ENCODE measurements at regions not wholly inside any gene's neighbourhood (a gene's known extent, or its start where the extent isn't known, plus 50 kb on each side); places are given as distances from the start of the nearest gene placed in this dataset.

DNA sequence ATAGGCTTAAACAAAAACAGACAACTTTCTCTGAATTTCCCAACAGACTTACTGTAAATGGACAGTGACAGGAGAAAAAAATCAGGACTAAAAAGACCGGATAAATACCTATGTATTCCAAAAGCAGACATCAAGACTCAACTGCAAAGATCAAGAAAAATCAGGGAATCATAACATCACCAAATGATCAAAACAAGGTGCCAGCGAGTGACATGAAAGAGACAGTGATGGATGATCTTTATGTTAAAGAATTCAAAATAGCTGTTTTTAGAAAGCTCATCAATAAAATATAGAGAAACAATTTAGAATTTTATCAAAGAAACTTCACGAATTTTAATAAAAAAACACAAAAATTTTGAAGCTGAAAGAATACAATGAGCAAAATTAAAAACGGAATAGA is 952.5 kb upstream of the ATXN7L3B start:
- TF ChIP-seq, protein P1, sequence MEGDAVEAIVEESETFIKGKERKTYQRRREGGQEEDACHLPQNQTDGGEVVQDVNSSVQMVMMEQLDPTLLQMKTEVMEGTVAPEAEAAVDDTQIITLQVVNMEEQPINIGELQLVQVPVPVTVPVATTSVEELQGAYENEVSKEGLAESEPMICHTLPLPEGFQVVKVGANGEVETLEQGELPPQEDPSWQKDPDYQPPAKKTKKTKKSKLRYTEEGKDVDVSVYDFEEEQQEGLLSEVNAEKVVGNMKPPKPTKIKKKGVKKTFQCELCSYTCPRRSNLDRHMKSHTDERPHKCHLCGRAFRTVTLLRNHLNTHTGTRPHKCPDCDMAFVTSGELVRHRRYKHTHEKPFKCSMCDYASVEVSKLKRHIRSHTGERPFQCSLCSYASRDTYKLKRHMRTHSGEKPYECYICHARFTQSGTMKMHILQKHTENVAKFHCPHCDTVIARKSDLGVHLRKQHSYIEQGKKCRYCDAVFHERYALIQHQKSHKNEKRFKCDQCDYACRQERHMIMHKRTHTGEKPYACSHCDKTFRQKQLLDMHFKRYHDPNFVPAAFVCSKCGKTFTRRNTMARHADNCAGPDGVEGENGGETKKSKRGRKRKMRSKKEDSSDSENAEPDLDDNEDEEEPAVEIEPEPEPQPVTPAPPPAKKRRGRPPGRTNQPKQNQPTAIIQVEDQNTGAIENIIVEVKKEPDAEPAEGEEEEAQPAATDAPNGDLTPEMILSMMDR (optimal IDR thresholded peaks at IDR 0.05 in 1 of 3, IDR thresholded peaks at IDR 0.05 in 1 of 3, conservative IDR thresholded peaks at IDR 0.05 in 1 of 3; ENCODE audit: extremely low read depth in 1 of 3, insufficient read depth in 2 of 3, low read length in 3 of 3), result no peak
- no peak for TF ChIP-seq EZH2 (IDR thresholded peaks at IDR 0.05; ENCODE audit: low read length)

All from keratinocyte (primary cell).